ENCODE measurements at regions not wholly inside any gene's neighbourhood (a gene's known extent, or its start where the extent isn't known, plus 50 kb on each side); places are given as distances from the start of the nearest gene placed in this dataset.

DNA sequence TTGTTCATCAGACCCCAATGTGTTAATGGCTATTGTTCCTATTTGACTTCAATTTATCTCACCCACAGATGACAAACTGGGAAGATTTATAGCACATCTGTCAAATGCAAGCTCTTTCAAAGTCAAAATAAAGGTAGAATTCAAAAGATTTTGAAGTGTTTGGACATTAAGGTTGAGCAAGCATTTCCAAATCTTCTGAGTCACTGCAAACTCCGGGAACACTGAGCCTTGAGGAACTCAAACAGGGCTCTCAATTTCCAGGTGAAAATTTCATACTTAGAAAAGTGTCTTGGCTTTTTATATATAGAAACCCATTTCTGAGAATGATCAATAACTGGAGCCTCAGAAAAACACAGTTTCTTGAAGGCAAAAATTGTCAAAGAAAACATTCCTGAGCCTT lies 199.5 kb upstream of the IGFBP7 start (continued):
- TF ChIP-seq, protein P1, sequence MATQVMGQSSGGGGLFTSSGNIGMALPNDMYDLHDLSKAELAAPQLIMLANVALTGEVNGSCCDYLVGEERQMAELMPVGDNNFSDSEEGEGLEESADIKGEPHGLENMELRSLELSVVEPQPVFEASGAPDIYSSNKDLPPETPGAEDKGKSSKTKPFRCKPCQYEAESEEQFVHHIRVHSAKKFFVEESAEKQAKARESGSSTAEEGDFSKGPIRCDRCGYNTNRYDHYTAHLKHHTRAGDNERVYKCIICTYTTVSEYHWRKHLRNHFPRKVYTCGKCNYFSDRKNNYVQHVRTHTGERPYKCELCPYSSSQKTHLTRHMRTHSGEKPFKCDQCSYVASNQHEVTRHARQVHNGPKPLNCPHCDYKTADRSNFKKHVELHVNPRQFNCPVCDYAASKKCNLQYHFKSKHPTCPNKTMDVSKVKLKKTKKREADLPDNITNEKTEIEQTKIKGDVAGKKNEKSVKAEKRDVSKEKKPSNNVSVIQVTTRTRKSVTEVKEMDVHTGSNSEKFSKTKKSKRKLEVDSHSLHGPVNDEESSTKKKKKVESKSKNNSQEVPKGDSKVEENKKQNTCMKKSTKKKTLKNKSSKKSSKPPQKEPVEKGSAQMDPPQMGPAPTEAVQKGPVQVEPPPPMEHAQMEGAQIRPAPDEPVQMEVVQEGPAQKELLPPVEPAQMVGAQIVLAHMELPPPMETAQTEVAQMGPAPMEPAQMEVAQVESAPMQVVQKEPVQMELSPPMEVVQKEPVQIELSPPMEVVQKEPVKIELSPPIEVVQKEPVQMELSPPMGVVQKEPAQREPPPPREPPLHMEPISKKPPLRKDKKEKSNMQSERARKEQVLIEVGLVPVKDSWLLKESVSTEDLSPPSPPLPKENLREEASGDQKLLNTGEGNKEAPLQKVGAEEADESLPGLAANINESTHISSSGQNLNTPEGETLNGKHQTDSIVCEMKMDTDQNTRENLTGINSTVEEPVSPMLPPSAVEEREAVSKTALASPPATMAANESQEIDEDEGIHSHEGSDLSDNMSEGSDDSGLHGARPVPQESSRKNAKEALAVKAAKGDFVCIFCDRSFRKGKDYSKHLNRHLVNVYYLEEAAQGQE (IDR thresholded peaks at IDR 0.05; ENCODE audit: borderline replicate concordance) = no peak
- no peak for TF ChIP-seq EZH2 (IDR thresholded peaks at IDR 0.05; ENCODE audit: borderline replicate concordance, insufficient read depth, low read length, poor library complexity, severe bottlenecking)

DNA sequence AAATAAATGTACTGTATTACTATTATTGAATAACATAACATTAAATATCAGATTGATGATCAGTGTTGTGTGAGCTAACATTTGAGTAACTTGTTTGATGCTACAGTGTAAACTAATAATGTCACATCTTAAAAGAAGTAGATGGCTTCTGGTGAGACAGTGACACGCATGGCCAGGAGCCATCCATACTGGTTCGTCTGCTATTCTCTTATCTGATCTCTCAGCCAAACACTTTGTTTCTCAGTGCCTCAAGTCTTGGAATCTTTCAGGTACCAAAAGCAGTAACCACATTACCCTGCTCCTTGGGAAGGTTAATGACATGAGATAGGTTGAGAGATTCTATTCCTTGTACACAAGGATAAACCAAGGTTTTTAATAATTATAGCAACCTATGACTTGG lies 198.1 kb upstream of the IGFBP7 start:
- Histone ChIP-seq H2AFZ (ENCODE audit: low read depth, low read length) (no peak overlapping the region), H3F3A (ENCODE audit: insufficient read depth, low read length, poor library complexity, severe bottlenecking) (no peaks in the 10 kb centered on the region), H3K9me2 (ENCODE audit: insufficient read depth, low read length) (no peaks in the 10 kb centered on the region), H4K20me1 (ENCODE audit: insufficient read depth) (no peaks in the 10 kb centered on the region), H3K79me2 (replicated peaks; ENCODE audit: insufficient read depth, low read length) (no peaks in the 10 kb centered on the region), H3K4me3 (ENCODE audit: low read length) (no peak overlapping the region), H3K36me3 (ENCODE audit: insufficient read depth, low read length) (no peaks in the 10 kb centered on the region), H3K27me3 (ENCODE audit: insufficient read depth, low read depth, low read length) (no peaks in the 10 kb centered on the region), H3K9ac (ENCODE audit: low read length) (no peak overlapping the region), H3K27ac (ENCODE audit: low read length) (no peak overlapping the region), H3K4me2 (ENCODE audit: low read length) (no peak overlapping the region), H3K9me3 (ENCODE audit: low read length) (no peaks in the 10 kb centered on the region)
- TF ChIP-seq RAD21 (conservative IDR thresholded peaks at IDR 0.05) (no peak), TAF1 (IDR thresholded peaks at IDR 0.05; ENCODE audit: low read depth) (no peak), MXI1 (conservative IDR thresholded peaks at IDR 0.05; ENCODE audit: poor library complexity, severe bottlenecking) (no peak), POLR2AphosphoS5 (IDR thresholded peaks at IDR 0.05) (no peak), EZH2 (IDR thresholded peaks at IDR 0.05; ENCODE audit: borderline replicate concordance, insufficient read depth, low read length, poor library complexity, severe bottlenecking) (no peak), EP300 (conservative IDR thresholded peaks at IDR 0.05; ENCODE audit: poor library complexity, severe bottlenecking) (no peak), SMC3 (conservative IDR thresholded peaks at IDR 0.05; ENCODE audit: poor library complexity) (no peak), CTCF (IDR thresholded peaks at IDR 0.05; ENCODE audit: poor library complexity, severe bottlenecking) (no peak)
- TF ChIP-seq, protein P1 (IDR thresholded peaks at IDR 0.05; ENCODE audit: borderline replicate concordance) = no peak
